GM20000 (cell line): ENCODE measurements at regions not wholly inside any gene's neighbourhood (a gene's known extent, or its start where the extent isn't known, plus 50 kb on each side); places are given as distances from the start of the nearest gene placed in this dataset.

Experiments used
- DNase-seq: peaks from one replicate; pipeline ENCODE4 v3.0.0; 2012; ENCODE audit warnings: low spot score
- CTCF ChIP-seq: IDR thresholded peaks from 2 replicates; pipeline ENCODE4 v1.5.1; 2012; ENCODE audit warnings: mild to moderate bottlenecking, control low read depth; ENCODE audit errors: extremely low read depth, missing control alignments

- TF ChIP-seq CTCF, result no peak
- no peak for DNase-seq
Observed at GRCh38 chr7:110612680-110613079, 478.2 kb upstream of the LRRN3 start.
